ENCODE measurements at regions not wholly inside any gene's neighbourhood (a gene's known extent, or its start where the extent isn't known, plus 50 kb on each side); places are given as distances from the start of the nearest gene placed in this dataset.

GRCh38 chr3:177777699-177778098 lies 580.4 kb upstream of the TBL1XR1 start:
- peak in 1 of 2 experiments; percentile 27 for TF ChIP-seq CTCF (IDR thresholded peaks at IDR 0.05)
- Histone ChIP-seq H3K9me3 (no peaks in the 10 kb centered on the region), H3K4me1 (peaks cover 0 to 58% (median 35%) of the 10 kb centered on the region in 4 donors), H3K27me3 (no peaks in the 10 kb centered on the region), H3K4me3 (no peak overlapping the region), H3K36me3 (no peaks in the 10 kb centered on the region), H3K27ac (peak overlapping the region in 1 of 2 donors; percentile 2)
- intact Hi-C loops (cut with DNase I; ENCODE audit: low total_unique reads), result no loop called here
- DNase-seq, result peak in 1 of 2 donors; percentile 63

GRCh38 chr3:177778633-177779032 lies 581.4 kb upstream of the TBL1XR1 start:
- intact Hi-C loops (cut with DNase I; ENCODE audit: low total_unique reads), result no loop called here
- Histone ChIP-seq H3K4me1 (peaks cover 0 to 67% (median 35%) of the 10 kb centered on the region in 4 donors), H3K36me3 (no peaks in the 10 kb centered on the region), H3K4me3 (no peak overlapping the region), H3K9me3 (no peaks in the 10 kb centered on the region), H3K27ac (peak overlapping the region; percentile 6 to 18), H3K27me3 (no peaks in the 10 kb centered on the region)
- no peak for DNase-seq
- TF ChIP-seq CTCF (IDR thresholded peaks at IDR 0.05), result no peak

- DNase-seq, result peak; percentile 80 to 91
- no peak for TF ChIP-seq CTCF (IDR thresholded peaks at IDR 0.05)
- H3K27ac ChIP-seq, result peak overlapping the region; percentile 86 to 87
- H3K4me3 ChIP-seq, result no peak overlapping the region
- intact Hi-C loops (cut with DNase I; ENCODE audit: low total_unique reads), result no loop called here
- H3K4me1 ChIP-seq, result peaks cover 0 to 60% (median 30%) of the 10 kb centered on the region in 4 donors
- H3K9me3 ChIP-seq, result no peaks in the 10 kb centered on the region
- H3K36me3 ChIP-seq, result no peaks in the 10 kb centered on the region
- H3K27me3 ChIP-seq, result no peaks in the 10 kb centered on the region
Measured at GRCh38 chr3:177781686-177782161, 584.4 kb upstream of the TBL1XR1 start.

GRCh38 chr3:177783338-177783737 lies 586.1 kb upstream of the TBL1XR1 start:
- no peaks in the 10 kb centered on the region for H3K36me3 ChIP-seq
- no peak for DNase-seq
- H3K4me1 ChIP-seq, result peaks cover 0 to 44% (median 22%) of the 10 kb centered on the region in 4 donors
- intact Hi-C loops (cut with DNase I; ENCODE audit: low total_unique reads), result no loop called here
- H3K27ac ChIP-seq, result peak overlapping the region; percentile 1 to 87
- TF ChIP-seq CTCF (IDR thresholded peaks at IDR 0.05), result no peak
- H3K4me3 ChIP-seq, result no peak overlapping the region
- no peaks in the 10 kb centered on the region for H3K27me3 ChIP-seq
- H3K9me3 ChIP-seq, result no peaks in the 10 kb centered on the region

GRCh38 chr3:177783767-177784166 lies 586.5 kb upstream of the TBL1XR1 start:
- Histone ChIP-seq H3K9me3 (no peaks in the 10 kb centered on the region), H3K36me3 (no peaks in the 10 kb centered on the region), H3K27ac (peak overlapping the region; percentile 1 to 87), H3K27me3 (no peaks in the 10 kb centered on the region), H3K4me1 (peaks cover 0 to 39% (median 19%) of the 10 kb centered on the region in 4 donors), H3K4me3 (no peak overlapping the region)
- intact Hi-C loops (cut with DNase I; ENCODE audit: low total_unique reads), result no loop called here
- DNase-seq, result no peak
- TF ChIP-seq CTCF (IDR thresholded peaks at IDR 0.05), result no peak
